Ectodermal cell (in vitro differentiated cells): ENCODE measurements at regions not wholly inside any gene's neighbourhood (a gene's known extent, or its start where the extent isn't known, plus 50 kb on each side); places are given as distances from the start of the nearest gene placed in this dataset.

Experiments used
- H3K27ac ChIP-seq: 2 replicates; pipeline ENCODE4 v1.7.0; 2013; ENCODE audit warnings: mild to moderate bottlenecking, low read depth, low read length; ENCODE audit not compliant: insufficient read depth, poor library complexity, severe bottlenecking
- H3K27me3 ChIP-seq: 2 replicates; pipeline ENCODE4 v1.7.0; 2013; ENCODE audit warnings: mild to moderate bottlenecking, low read length; ENCODE audit not compliant: insufficient read depth, control insufficient read depth, poor library complexity, severe bottlenecking
- H3K36me3 ChIP-seq: one replicate; pipeline ENCODE4 v1.7.0; 2013; ENCODE audit warnings: low read length; ENCODE audit not compliant: control insufficient read depth, insufficient read depth
- H3K4me1 ChIP-seq: one replicate; pipeline ENCODE4 v1.7.0; 2013; ENCODE audit warnings: low read length; ENCODE audit not compliant: control insufficient read depth, insufficient read depth
- H3K4me3 ChIP-seq: 2 replicates; pipeline ENCODE4 v1.7.0; 2013; ENCODE audit warnings: low read depth, low read length, control low read depth; ENCODE audit not compliant: insufficient read depth
- H3K9me3 ChIP-seq: 2 replicates; pipeline ENCODE4 v1.7.0; 2013; ENCODE audit warnings: mild to moderate bottlenecking, low read length, moderate library complexity; ENCODE audit not compliant: control insufficient read depth
- WGBS, 2 experiments: methylation state at CpG; one replicate each; pipeline ENCODE4 v1.1.7; 2013; ENCODE audit warnings: missing lambda C conversion rate in 2 of 2; 5-methylcytosine and 5-hydroxymethylcytosine counted together

DNA sequence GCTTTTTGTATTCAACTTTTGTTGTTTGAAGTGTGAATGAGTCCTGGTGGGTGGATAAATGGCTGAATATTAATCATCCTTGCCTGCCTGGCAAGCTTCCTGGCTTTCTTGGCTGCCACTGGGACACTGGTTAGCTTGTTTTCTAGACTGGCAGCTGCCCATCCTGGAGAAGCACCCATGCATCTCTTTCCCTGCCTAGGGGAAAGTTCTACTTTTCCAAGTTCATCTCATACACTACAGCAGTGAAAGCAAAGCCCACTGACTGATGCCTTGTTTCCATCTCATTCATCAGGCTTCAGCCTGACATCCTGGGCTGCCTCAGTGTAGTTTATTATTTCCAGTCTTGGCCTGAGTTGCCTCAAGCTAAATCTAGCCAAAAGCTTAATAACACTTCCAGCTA lies 244.8 kb downstream of the PCDH20 start:
- Histone ChIP-seq H3K4me1 (no peaks in the 10 kb centered on the region), H3K27ac (no peak overlapping the region), H3K9me3 (no peaks in the 10 kb centered on the region), H3K4me3 (no peak overlapping the region), H3K27me3 (no peaks in the 10 kb centered on the region), H3K36me3 (no peaks in the 10 kb centered on the region)

- H3K27me3 ChIP-seq = no peaks in the 10 kb centered on the region
- no peak overlapping the region for H3K4me3 ChIP-seq
- H3K9me3 ChIP-seq = no peaks in the 10 kb centered on the region
- H3K27ac ChIP-seq = no peak overlapping the region
- no peaks in the 10 kb centered on the region for H3K4me1 ChIP-seq
- H3K36me3 ChIP-seq = no peaks in the 10 kb centered on the region
- 89% methylated on average over 1 of the region's 1 CpG; no CpG with 5 or more reads in 1 of the 2 experiments for WGBS, 2 experiments
Observed at GRCh38 chr13:61162636-61163035, 253.0 kb downstream of the PCDH20 start.

DNA sequence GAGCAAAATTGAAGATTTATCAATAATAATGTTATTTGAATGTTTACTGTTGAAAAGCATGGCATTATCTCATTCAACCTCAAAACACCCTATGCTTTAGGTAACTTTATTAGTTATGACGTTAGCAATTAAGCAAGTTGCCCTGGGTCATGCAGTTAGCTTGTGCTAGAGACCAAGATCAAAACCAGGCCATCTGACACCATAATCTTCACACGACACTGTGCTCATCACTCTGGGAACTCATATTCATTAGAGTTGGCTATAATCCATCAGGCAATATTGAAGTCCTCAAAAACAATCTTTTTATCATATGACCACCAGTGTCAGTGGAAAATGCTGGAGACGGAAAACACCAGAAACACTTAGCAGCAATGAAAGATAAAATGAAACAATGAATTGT lies 253.5 kb downstream of the PCDH20 start:
- H3K9me3 ChIP-seq = no peaks in the 10 kb centered on the region
- H3K36me3 ChIP-seq = no peaks in the 10 kb centered on the region
- H3K4me3 ChIP-seq = no peak overlapping the region
- WGBS, 2 experiments = 92% methylated on average over 3 of the region's 3 CpGs
- H3K27ac ChIP-seq = no peak overlapping the region
- H3K4me1 ChIP-seq = no peaks in the 10 kb centered on the region
- H3K27me3 ChIP-seq = no peaks in the 10 kb centered on the region

GRCh38 chr13:61156753-61157152 lies 258.9 kb downstream of the PCDH20 start:
- Histone ChIP-seq H3K4me1 (no peaks in the 10 kb centered on the region), H3K36me3 (no peaks in the 10 kb centered on the region), H3K9me3 (no peaks in the 10 kb centered on the region), H3K27ac (no peak overlapping the region), H3K4me3 (no peak overlapping the region), H3K27me3 (no peaks in the 10 kb centered on the region)
- 78% methylated on average over 1 of the region's 1 CpG; no CpG with 5 or more reads in 1 of the 2 experiments for WGBS, 2 experiments

- H3K4me1 ChIP-seq = no peaks in the 10 kb centered on the region
- H3K27me3 ChIP-seq = no peaks in the 10 kb centered on the region
- no peaks in the 10 kb centered on the region for H3K36me3 ChIP-seq
- no peaks in the 10 kb centered on the region for H3K9me3 ChIP-seq
- no peak overlapping the region for H3K27ac ChIP-seq
- no peak overlapping the region for H3K4me3 ChIP-seq
Observed at GRCh38 chr13:61151062-61151461, 264.6 kb downstream of the PCDH20 start.

GRCh38 chr13:61149331-61149730 lies 266.3 kb downstream of the PCDH20 start:
- no peaks in the 10 kb centered on the region for H3K27me3 ChIP-seq
- H3K9me3 ChIP-seq = no peaks in the 10 kb centered on the region
- H3K36me3 ChIP-seq = no peaks in the 10 kb centered on the region
- no peaks in the 10 kb centered on the region for H3K4me1 ChIP-seq
- no peak overlapping the region for H3K4me3 ChIP-seq
- H3K27ac ChIP-seq = no peak overlapping the region

DNA sequence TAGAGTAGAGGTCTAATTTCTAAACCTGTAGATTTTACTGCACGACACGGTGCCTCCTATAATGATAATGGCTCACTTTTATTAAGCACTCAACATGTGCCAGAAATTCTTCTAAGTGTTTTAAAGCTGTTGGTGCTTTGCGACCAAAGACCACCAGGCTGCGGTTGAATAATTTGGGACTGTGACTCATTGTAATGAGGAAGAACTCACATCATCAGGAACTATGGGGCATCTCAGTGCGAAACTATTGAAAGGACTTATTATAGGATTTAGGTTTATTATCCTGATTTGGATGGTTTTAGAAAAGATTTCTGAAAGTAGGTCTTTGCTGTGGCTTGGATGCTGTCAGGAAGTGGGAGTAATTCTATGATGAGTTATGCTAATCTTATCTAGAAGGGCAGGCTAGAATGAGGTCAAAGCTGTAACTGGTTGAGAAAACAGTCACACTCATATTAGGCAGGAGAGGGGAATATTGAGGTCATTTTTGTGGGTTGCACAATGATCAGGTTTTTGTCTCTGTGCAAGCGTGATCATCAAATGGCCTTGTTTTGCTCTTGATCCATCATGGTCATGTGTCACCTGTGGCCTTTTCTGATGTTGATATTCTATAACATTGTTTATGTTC lies 266.8 kb downstream of the PCDH20 start:
- Histone ChIP-seq H3K36me3 (no peaks in the 10 kb centered on the region), H3K27me3 (no peaks in the 10 kb centered on the region), H3K4me3 (no peak overlapping the region), H3K4me1 (no peaks in the 10 kb centered on the region), H3K9me3 (no peaks in the 10 kb centered on the region), H3K27ac (no peak overlapping the region)
- WGBS, 2 experiments = 93 to 96% methylated on average over 6 of the region's 6 CpGs

- no peaks in the 10 kb centered on the region for H3K9me3 ChIP-seq
- 35 to 50% methylated on average over 1 of the region's 1 CpG for WGBS, 2 experiments
Observed at GRCh38 chr13:61148211-61148610, 267.4 kb downstream of the PCDH20 start.

GRCh38 chr13:61146571-61146970 lies 269.1 kb downstream of the PCDH20 start:
- 95 to 100% methylated on average over 1 of the region's 1 CpG for WGBS, 2 experiments
- no peaks in the 10 kb centered on the region for H3K36me3 ChIP-seq
- no peak overlapping the region for H3K27ac ChIP-seq
- no peak overlapping the region for H3K4me3 ChIP-seq
- no peaks in the 10 kb centered on the region for H3K4me1 ChIP-seq
- no peaks in the 10 kb centered on the region for H3K9me3 ChIP-seq
- H3K27me3 ChIP-seq = no peaks in the 10 kb centered on the region

More at GRCh38 chr13:61148211-61148610, 267.4 kb downstream of the PCDH20 start:
- Histone ChIP-seq H3K4me3 (no peak overlapping the region), H3K4me1 (no peaks in the 10 kb centered on the region), H3K27me3 (no peaks in the 10 kb centered on the region), H3K36me3 (no peaks in the 10 kb centered on the region), H3K27ac (no peak overlapping the region)

DNA sequence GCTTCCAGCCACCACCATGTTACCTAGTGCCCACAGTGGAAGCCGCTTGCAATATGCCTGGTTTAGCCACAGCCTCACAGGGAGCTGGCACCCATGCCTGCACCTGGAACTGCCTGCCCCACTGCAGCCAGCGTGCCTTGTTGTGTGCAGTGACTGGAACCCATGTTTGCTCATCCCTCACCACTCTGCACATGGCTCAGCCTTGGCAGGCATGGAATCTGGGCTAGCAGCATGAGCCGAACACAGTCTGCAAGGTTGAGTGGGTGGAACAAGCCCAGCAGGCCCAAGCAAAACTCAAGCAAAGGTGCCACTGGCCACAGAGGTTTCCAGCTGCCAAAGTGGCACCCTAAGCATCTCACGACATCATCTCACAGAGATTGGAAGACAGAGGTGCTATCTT lies 269.5 kb downstream of the PCDH20 start:
- WGBS, 2 experiments = 94 to 96% methylated on average over 4 of the region's 4 CpGs
- Histone ChIP-seq H3K36me3 (no peaks in the 10 kb centered on the region), H3K4me1 (no peaks in the 10 kb centered on the region), H3K27me3 (no peaks in the 10 kb centered on the region), H3K9me3 (no peaks in the 10 kb centered on the region), H3K27ac (no peak overlapping the region), H3K4me3 (no peak overlapping the region)
